Activated T-helper 1 cell treated with anti-CD3 and anti-CD28 coated beads, Interleukin-2, amount 50 U/mL, for 16 hours (primary cell): ENCODE measurements at regions not wholly inside any gene's neighbourhood (a gene's known extent, or its start where the extent isn't known, plus 50 kb on each side); places are given as distances from the start of the nearest gene placed in this dataset.

Experiments
- DNase-seq, 2 donors: peaks; one replicate each; pipeline ENCODE4 v3.0.0-alpha.2; 2020; ENCODE audit warnings: low read depth in 1 of 2, low spot score in 1 of 2

GRCh38 chrX:109927663-109928273, 75.1 kb upstream of the TMEM164 start:
- DNase-seq, result no peak

GRCh38 chrX:109928596-109929335, 74.1 kb upstream of the TMEM164 start:
- no peak for DNase-seq

- DNase-seq, result no peak
These were observed 71.2 kb upstream of the TMEM164 start for GRCh38 chrX:109931677-109932076.

- no peak for DNase-seq
These were observed 68.5 kb upstream of the TMEM164 start for GRCh38 chrX:109934434-109934833.

GRCh38 chrX:109934935-109935334, 68.0 kb upstream of the TMEM164 start:
- DNase-seq, result no peak

- no peak for DNase-seq
These were observed 66.8 kb upstream of the TMEM164 start for GRCh38 chrX:109936114-109936513.

DNA sequence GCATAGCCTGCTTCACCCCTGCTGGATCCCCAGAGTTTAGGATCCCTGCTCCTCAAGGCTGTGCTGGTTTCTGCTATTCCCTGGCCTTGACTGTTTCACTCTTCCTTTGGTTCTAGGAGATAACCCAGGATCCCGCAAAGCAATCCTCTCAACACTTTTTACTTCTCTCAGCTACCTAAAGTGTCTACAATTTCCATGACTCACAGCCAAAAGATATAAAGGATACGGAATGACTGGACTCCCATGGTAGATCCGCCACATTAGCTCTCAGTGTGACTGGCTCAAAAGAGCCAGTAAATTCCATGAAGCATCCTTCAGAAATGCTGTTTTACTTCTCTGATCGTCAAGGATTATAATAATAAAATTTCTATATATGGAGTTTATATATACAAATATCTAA, 66.3 kb upstream of the TMEM164 start:
- DNase-seq, result no peak

GRCh38 chrX:109939498-109939897, 63.4 kb upstream of the TMEM164 start:
- DNase-seq, result no peak

DNA sequence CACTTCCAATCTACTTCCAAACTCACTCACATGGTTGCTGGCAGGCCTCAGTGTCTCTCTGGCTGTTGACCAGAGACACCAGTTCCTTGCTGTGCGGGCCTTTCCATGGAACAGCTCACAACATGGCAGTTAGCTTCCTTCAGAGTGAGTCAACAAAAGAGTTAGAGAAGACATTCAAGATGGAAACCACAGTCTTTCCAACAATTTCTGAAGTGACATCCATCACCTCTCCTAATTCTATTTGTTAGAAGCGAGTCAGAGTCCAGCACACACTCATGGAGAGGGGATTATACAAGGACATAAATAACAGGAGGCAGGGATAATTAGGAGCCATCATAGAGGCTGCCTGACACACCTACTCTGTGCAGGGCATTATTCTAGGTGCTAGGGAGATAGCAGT, 62.5 kb upstream of the TMEM164 start:
- DNase-seq, result no peak

DNA sequence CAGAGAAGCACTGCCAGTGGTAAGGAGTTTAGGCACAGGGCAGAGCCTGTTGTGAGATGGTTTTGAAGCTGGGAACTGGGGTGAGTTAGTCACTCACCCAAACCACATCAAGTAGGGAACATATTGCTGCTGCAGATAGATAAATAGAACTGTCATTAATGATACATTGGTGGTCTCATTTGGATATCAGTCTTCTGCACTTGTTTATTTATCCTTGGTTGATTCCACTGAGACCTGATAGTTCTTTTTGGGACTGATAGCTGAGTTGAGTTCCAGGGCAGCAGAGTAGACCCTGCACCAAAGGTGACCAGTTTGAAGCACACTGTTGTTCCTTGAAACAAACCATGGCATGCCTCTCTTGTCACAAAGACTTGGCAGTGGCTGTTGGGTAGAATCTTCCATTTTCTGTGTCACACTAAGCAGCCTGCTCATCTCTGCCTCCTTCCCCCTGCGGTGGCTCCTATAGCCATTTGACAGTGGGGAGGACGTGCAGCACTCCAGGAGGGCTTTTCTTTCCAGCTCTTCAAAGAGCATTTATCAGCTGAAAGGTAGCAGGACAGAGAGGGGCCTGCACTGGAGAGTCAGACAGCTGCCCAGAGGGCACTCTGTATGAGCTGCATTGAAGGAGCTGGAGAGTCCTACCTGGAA, 59.7 kb upstream of the TMEM164 start:
- DNase-seq, result no peak

- no peak for DNase-seq
These were observed 59.2 kb upstream of the TMEM164 start for GRCh38 chrX:109943740-109944092.

DNA sequence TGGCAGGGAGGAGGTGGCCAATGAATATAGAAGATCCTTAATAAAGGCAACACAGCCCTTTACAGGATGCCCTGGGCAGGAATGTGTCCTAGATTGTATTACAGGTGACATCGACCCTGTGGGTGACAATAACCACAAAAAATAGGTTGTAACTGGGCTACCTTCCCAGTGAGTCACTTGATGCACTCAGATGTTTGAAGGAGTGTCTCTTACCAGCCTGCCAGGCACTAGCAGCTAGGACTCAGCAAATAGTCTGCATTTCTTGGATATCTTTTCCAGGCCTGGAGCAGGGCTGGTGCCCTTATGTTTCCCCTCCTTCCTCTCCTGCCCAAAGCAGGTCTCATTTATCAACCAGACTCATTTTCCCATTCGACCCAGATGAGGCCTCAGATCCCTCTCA, 50.9 kb upstream of the TMEM164 start:
- no peak for DNase-seq

DNA sequence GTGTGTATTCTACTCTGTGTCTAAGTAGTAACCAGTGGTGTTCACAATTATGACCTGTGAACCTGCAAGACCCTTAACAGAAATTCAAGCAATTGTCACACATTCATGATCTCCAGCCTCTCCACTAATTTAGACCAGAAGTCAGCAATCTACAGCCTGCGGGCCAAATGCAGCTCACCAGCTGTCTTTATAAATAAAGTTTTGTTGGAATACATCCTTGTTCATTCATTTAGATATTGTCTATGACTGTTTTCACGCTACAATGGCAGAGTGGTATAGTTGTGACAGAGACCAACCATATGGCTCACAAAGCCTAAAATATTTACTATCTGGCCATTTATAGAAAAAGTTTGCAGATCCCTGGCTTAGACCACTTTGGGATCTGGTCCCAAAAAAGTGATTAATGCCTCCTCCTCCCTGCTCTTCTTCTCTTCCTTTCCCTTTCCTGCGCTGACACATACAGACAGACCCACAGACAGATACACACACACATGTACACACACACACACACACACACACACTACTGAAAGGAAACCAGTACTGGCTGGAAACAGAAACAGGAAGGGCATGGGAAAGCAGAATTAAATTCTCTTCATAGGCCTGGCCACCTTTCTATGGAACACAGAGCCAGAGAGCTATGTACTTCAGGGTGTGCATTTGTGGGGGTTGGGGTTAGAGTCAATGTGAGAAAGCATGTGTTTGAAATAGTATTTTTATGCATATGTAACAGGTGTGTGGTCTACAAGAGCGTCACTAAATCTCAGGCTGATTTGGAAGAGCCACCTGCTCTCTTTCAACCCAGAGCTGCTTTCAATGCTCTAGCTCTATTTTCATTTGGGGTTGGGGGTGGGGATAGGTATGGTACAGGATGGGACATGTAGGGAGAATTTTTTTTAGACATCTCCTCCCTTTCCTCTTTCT, 49.7 kb upstream of the TMEM164 start:
- DNase-seq, result no peak
